Fibroblast of upper back skin (primary cell): ENCODE measurements at regions not wholly inside any gene's neighbourhood (a gene's known extent, or its start where the extent isn't known, plus 50 kb on each side); places are given as distances from the start of the nearest gene placed in this dataset.

Experiments
- DNase-seq: peaks from one replicate; pipeline ENCODE4 v3.0.0-alpha.2; 2013

- no peak for DNase-seq
Measured at GRCh38 chr16:63577891-63578290, 1541.7 kb upstream of the CDH8 start.

GRCh38 chr16:63575041-63575440, 1538.8 kb upstream of the CDH8 start:
- DNase-seq = no peak

GRCh38 chr16:63568164-63568563, 1531.9 kb upstream of the CDH8 start:
- no peak for DNase-seq

GRCh38 chr16:63563819-63564505, 1527.7 kb upstream of the CDH8 start:
- DNase-seq = no peak

GRCh38 chr16:63553980-63554379, 1517.7 kb upstream of the CDH8 start:
- no peak for DNase-seq

- DNase-seq = peak; percentile 43
Measured at GRCh38 chr16:63539276-63539675, 1503.0 kb upstream of the CDH8 start.

- no peak for DNase-seq
Measured at GRCh38 chr16:63530974-63531373, 1494.7 kb upstream of the CDH8 start.

- no peak for DNase-seq
Measured at GRCh38 chr16:63530208-63530607, 1494.0 kb upstream of the CDH8 start.

GRCh38 chr16:63527404-63527803, 1491.2 kb upstream of the CDH8 start:
- no peak for DNase-seq

GRCh38 chr16:63516394-63516793, 1480.2 kb upstream of the CDH8 start:
- no peak for DNase-seq

- no peak for DNase-seq
Measured at GRCh38 chr16:63512910-63513309, 1476.7 kb upstream of the CDH8 start.

- DNase-seq = no peak
Measured at GRCh38 chr16:63497408-63497807, 1461.2 kb upstream of the CDH8 start.

- DNase-seq = no peak
Measured at GRCh38 chr16:63496282-63496681, 1460.0 kb upstream of the CDH8 start.

GRCh38 chr16:63488955-63489354, 1452.7 kb upstream of the CDH8 start:
- DNase-seq = no peak

- DNase-seq = no peak
Measured at GRCh38 chr16:63481060-63481459, 1444.8 kb upstream of the CDH8 start.

GRCh38 chr16:63473725-63474124, 1437.5 kb upstream of the CDH8 start:
- DNase-seq = no peak

GRCh38 chr16:63467513-63467912, 1431.3 kb upstream of the CDH8 start:
- no peak for DNase-seq

GRCh38 chr16:63462316-63462715, 1426.1 kb upstream of the CDH8 start:
- no peak for DNase-seq

GRCh38 chr16:63461248-63461841, 1425.1 kb upstream of the CDH8 start:
- DNase-seq = peak; percentile 57

GRCh38 chr16:63458846-63459245, 1422.6 kb upstream of the CDH8 start:
- no peak for DNase-seq

GRCh38 chr16:63457869-63458268, 1421.6 kb upstream of the CDH8 start:
- no peak for DNase-seq

GRCh38 chr16:63453261-63453660, 1417.0 kb upstream of the CDH8 start:
- DNase-seq = no peak

- no peak for DNase-seq
Measured at GRCh38 chr16:63447121-63447520, 1410.9 kb upstream of the CDH8 start.

- no peak for DNase-seq
Measured at GRCh38 chr16:63442246-63442645, 1406.0 kb upstream of the CDH8 start.

GRCh38 chr16:63426275-63426870, 1390.1 kb upstream of the CDH8 start:
- no peak for DNase-seq
